Body of pancreas (tissue), 4 donors: ENCODE measurements at regions not wholly inside any gene's neighbourhood (a gene's known extent, or its start where the extent isn't known, plus 50 kb on each side); places are given as distances from the start of the nearest gene placed in this dataset.

Experiments
- CTCF ChIP-seq, 7 experiments: fragments of 450-650 bp in 4 of 7; fragments of 200-600 bp in 3 of 7; sonication (generic) in 3 of 7; IDR thresholded peaks; one replicate each; pipeline ENCODE4 v1.5.1; 2016 to 2019; ENCODE audit warnings: antibody characterized with exemption in 7 of 7
- POLR2A ChIP-seq, 3 donors: fragments of 450-650 bp; IDR thresholded peaks; one replicate each; pipeline ENCODE4 v1.6.1; 2016; ENCODE audit warnings: antibody characterized with exemption in 3 of 3, mild to moderate bottlenecking in 2 of 3

GRCh38 chr6:88360203-88360797, 194.2 kb upstream of the CNR1 start:
- TF ChIP-seq CTCF (IDR thresholded peaks at IDR 0.05) (no peak), POLR2A (IDR thresholded peaks at IDR 0.05) (no peak)
